T-helper 2 cell treated with Interferon-gamma antibody and Interleukin-4, amounts not matched to agents 100 ng/mL and 5 ng/mL, for 36 hours (primary cell): ENCODE measurements at regions not wholly inside any gene's neighbourhood (a gene's known extent, or its start where the extent isn't known, plus 50 kb on each side); places are given as distances from the start of the nearest gene placed in this dataset.

Experiments used
- intact Hi-C: fragments of 100-400 bp; cut with micrococcal nuclease; formaldehyde crosslinking; loops from one replicate; pipeline ENCODE4 v1.15.1; 2023

DNA sequence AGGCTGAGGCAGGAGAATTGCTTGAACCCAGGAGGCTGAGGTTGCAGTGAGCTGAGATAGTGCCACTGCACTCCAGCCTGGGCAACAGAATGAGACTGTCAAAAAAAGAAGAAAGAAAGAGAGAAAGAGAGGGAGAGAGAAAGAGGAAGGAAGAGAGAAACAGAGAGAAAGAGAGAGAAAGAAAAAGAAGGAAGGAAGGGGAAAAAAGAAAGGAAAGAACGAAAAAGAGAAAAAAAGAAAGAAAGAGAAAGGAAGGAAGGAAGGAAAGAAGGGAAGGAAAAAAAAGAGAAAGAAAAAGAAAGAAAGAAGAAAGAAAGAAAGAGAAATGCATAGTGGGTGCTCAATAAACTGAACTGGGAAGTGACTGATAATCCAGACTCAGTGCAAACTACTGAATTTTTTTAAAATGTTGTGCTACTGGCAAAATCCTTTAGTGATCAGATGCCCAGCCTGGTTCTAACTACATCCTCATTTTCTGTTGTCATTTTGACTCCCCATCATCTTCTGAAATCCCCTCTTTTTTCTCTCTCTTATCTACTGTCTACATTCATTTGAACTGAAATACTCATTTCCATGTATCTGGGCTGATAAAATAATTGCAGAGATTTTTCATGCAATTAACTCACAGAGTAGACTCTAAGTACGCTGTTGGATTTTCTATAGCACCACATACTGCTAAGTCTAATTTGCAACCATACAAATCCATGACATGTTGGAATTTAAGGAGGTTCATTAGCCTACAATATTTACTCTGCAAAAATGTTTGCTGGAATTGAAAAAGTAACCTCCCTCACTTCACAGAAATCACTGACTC, 85.3 kb upstream of the HIVEP1 start:
- intact Hi-C loops, result no loop called here

DNA sequence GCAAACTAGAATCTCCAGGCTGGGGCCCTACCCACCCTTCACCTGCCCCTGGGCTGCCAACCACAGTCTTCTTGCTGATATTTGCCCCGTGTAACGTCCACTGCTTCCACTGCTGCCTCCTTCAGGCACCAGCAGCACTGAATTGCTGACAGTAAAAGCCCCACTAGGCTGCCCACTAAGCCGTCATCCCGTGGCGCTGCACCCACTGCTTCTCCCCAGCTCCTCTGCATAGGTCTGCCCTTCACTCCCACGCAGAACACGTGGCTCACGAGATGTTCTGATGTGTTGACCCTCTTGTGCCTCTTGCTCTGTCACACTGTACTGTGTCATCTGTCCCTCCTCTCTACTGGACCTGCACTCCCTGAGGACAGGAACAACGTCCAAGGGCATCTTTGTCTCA, 86.3 kb upstream of the HIVEP1 start:
- intact Hi-C loops, result no loop called here

DNA sequence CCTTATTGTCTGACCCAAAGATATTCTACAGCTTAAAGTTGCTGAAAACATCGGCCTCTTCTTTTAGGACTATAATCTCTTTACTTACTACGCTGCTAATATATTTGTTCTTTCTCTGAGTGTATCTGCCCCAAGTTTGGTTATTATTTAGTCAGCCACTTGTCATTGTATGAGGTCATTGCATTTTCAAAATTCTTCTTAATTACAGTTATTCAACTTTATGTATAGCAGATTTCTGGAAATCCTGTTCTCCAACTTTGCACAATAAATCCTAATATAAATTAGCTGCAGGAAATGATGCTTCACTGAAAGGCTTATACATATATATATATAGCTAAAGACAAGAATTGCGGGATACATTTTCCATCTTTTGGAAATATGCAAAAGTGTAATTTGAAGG, 88.5 kb upstream of the HIVEP1 start:
- intact Hi-C loops, result no loop called here

DNA sequence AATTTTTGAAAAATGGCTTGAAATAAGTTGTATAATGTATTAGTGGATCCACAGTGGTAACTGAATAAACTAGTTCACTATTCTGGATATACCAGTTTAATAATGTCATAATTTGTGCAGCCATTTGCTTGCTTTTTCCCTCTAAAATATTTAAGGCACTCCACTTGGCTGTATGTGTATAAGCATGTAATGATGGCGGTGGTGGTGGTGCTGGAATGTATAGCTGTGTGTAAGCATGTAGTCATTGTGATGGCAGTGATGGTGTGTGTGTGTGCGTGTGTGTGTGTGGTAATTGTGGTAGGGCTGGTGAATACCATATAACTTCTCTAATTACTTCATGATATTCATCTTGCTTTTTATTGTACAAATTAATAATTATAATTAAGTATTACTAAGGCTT, 89.2 kb upstream of the HIVEP1 start:
- intact Hi-C loops, result no loop called here

DNA sequence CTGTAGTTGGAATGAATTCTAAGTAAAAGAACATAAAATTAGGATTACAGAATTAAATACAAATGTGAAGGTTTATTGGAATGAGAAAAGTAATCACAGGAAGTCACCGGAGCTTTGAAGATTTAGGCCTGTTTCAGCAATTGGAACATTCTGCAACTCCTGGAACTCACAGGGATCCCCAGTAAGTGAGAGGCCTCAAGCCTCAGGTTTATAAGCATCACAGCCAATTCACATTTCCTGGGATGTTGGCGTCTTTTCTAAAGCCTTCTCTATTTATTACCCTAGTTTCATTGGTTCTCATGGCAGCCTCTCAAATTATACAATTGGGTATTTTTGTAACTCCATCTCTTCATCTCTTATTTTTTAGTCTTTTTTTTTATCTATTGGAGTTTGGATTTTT, 90.4 kb upstream of the HIVEP1 start:
- intact Hi-C loops, result no loop called here

DNA sequence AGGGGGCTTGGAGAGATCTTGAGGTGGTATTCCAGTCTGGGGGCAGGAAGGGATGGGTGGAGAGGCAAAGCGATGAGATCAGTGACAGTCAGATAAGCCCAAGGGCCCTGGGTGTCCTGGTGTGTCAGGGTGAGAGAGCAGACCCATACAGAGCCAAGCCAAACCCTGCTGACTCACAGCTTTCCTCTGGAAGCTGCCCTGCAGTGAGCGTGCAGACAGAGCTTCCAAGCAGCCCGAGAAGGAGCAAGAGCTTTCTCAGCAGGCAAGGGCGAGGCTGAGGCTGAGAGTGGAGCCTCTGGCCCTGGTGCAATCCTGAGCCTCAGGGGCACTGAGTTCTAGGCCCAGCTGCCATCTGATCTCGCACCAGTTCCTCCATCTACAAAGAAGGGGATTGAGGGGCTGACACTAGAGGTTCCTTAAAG, 91.1 kb upstream of the HIVEP1 start:
- intact Hi-C loops, result no loop called here

DNA sequence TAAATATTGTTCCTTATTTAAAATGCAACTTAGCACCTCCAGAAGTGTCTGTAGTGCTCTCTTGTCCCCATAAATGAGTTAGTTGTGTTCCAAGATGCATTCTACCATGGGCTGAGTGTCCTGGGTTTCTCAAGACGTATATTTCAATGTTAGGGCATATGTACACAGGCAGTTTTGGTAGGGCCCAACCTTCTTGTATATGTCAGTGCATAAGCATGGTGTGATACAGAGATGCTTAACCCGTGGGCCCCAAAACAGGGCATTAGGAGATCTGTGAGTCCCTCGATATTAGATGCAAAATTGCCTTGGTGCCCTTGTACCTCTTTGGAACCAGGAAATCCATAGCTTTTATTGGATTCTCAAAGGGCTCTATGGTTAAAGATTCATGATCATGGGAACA, 91.5 kb upstream of the HIVEP1 start:
- intact Hi-C loops, result no loop called here

DNA sequence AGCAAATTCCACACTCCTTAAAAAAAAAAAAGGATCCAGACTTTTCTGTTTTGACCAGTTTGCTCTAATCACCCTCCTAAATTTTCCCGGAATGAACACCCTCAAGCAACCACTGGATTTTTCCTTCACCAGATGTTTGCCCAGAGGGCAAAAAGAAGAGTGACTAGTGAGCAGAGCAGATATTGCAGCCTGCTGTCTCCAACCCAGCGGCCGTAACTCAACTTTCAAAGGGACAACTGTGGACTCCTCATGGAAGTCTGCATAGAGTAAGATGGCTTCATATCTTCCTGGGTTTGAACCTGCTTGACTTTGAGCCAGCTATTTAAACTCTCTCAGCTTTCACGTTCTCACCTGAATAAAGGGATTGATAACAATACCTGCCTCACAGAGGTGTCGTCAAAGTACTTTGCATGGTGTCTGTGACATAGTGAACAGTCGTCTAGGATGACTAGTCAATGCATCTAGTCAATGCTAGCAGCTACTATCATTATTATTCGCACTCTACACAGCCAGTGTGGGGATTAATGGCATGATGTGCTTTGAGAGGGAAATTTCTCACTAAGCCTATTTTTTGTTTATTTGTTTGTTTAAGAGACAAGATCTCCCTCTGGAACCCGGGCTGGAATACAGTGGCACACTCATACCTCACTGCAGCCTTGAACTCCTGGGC, 92.2 kb upstream of the HIVEP1 start:
- intact Hi-C loops, result loop anchor here (10.0 kb wide), 1 partner anchor 315 kb away; no protein-coding TSS in a partner anchor

DNA sequence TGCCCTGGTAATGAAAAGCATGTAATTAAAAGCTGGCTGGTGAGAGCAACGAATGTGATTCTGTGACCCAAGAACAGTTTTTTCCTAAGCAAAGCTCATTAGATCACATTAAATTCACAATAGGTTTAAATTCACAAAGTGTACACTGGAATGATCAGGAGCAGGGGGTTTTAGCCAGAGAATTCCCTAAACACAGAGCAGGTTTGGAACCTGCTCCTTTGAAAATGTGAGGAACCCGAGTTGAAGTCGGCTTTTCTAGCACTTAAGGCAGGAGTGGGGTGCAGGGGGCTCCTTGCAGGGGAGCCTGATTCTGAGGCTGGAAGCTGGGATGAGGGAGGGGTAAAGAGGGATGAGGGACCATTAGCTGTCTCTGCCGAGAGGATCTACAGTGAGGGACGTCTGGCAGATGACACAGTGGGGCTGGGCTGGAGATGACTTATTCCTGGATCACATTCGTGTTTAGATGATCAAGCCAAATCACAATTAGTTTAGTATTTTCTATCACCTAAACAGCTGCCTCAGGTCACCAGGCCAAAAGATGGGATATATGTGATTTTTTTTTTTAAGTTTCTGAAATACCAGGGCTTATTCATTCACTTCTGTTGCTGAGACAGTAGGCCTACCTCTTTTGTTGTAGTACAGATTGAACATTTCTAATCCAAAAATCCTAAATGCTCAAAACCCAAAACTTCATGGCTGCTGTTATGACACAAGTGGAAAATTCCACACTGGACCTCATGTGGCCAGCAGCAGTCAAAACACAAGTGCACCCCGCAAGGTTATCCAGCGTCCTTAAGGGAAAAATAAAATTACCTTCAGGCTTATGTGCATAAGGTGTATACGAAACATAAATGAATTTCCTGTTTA, 93.1 kb upstream of the HIVEP1 start:
- intact Hi-C loops, result loop anchor here (10.0 kb wide), 1 partner anchor 316 kb away; no protein-coding TSS in a partner anchor

DNA sequence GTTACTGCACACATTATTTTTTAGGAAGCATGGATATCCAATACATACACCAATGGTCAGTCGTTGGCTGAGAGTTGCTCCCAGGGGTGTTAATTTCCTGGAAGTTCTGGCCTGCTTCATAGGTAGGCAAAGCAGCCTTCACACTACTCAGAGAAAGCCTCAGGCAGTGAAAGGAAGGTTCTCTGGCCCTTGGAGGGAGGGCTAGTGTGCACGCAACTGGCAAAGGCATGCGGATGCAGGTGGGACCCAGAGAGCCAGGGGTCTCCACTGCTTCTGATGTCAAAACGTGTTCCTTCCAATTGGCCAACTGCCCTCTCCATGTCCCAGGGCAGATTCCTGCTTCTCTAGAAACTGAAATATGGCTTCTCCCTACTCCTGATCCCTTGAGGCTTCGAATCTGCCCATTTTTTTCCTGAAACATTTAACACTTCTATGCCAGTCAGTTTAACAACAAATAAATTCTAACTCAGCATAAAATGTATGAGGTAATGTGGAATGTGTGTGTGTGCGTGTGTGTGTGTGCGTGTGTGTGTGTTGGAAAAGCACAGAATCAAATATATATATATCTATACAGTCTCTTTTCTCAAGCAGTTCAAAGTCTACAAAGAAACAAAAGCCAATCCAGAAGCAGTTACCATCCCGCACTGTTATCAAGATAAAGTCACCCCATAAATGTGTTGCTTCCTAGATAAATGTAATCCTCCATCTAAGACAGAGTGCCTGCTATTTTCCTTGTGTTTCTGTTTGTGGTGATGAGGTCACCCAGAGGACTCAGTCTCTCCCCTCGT, 94.0 kb upstream of the HIVEP1 start:
- intact Hi-C loops, result loop anchor here (10.0 kb wide), 1 partner anchor 317 kb away; no protein-coding TSS in a partner anchor

DNA sequence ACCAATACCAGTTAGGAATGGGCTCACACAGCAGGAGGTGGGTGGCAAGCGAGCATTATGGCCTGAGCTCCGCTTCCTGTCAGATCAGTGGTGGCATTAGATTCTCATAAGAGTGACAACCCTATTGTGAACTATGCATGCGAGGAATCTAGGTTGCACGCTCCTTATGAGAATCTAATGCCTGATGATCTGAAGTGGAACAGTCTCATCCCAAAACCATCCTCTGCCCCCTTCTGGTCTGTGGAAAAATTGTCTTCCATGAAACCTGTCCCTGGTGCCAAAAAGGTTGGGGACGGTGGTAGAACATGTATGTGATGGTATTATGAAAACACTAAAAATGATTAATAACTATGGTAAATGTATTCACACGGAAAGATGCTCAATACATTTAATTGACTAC, 99.7 kb upstream of the HIVEP1 start:
- intact Hi-C loops, result loop anchor here (5.0 to 10.0 kb wide), 2 partner anchors 95 to 322 kb away; no protein-coding TSS in a partner anchor

DNA sequence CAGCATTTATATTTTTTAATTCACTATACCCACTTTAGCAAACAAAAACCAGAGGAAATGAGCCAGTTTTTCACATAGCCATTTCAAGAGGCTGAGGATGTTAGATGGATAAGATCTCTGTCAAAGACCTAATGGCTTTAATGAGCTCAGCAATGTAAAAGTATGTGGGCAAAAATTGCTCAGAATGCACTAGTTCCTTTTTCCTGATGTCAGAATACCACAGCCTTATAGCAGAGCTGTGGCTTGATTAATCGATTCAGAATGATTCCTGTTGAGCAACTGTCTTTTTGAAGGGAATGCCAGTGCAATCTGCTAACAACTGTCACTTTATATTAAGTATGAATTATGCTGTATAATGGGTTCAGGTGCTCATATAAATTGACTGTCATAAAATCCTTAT, 100.6 kb upstream of the HIVEP1 start:
- intact Hi-C loops, result loop anchor here (5.0 to 10.0 kb wide), 2 partner anchors 96 to 323 kb away; no protein-coding TSS in a partner anchor

DNA sequence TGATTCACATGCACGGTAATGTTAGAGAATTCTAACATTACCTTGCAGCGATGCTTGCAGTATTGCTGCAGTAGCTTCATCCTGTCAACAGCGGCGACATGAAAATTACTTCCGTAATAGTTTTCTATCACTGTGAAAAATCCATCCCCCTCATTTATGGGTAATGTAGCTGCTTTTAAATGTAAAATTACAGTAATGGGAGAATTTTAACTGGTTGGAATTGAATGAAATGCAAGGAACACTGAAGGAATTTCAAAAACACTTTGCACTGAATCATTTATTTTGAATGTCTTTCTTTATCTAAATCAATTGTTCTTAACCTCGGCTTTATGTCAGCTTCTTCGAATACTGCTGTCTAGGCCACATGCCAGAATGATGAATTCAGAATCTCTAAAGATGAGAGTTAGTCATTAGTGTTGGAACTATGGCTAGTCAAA, 102.4 kb upstream of the HIVEP1 start:
- intact Hi-C loops, result loop anchor here (5.0 to 10.0 kb wide), 3 partner anchors 98 to 325 kb away; no protein-coding TSS in a partner anchor

DNA sequence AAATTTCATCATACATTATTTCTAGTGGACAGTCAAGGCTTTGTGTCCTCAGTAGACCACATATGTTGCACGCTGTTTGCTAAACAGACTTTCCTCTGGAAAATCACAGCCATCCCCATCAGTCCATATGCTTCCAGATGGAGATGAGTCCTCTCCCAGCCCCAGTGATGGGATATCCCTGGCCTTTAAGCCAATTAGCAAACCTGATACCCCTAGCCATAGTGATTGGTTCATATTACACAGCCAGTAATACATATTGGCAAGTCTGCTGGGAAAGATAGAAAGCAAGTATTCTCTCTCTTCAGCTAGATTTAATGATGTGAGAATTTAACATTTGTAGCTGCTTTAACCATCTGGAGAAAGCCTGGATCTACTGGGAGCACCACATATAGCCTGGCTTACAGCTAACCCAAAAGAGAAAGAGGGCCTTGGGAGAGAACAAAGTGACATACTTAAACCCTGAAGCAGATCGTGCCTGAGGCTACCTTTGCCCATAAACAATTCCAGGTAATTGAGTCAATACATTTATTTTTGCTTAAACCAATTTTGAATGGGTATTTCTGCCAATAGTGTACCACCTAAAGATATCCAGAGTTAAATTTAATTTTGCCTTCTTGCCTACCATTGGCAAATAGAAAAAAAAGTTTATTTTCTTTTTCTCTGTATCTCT, 103.5 kb upstream of the HIVEP1 start:
- intact Hi-C loops, result loop anchor here (10.0 kb wide), 1 partner anchor 256 kb away; no protein-coding TSS in a partner anchor

DNA sequence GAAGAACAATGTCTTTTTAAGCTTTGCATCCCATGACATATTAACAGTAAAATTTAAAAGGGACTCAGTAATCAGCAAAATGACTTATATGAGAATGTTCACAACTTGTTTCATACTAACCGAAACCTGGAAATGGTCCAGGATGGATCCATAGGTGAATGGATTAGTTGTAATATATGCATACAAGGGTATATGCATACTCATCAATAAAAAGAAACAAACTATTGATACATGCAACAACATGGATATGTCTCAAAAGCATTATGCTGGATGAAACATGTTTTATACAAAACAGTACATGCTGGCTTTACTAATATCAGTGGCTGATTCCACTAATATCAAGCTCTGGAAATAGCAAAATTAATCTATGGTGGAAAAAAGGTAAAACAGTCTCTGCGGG, 108.5 kb upstream of the HIVEP1 start:
- intact Hi-C loops, result loop anchor here (5.0 to 10.0 kb wide), 2 partner anchors 109 to 261 kb away; partner anchors contain the start of gene HIVEP1

DNA sequence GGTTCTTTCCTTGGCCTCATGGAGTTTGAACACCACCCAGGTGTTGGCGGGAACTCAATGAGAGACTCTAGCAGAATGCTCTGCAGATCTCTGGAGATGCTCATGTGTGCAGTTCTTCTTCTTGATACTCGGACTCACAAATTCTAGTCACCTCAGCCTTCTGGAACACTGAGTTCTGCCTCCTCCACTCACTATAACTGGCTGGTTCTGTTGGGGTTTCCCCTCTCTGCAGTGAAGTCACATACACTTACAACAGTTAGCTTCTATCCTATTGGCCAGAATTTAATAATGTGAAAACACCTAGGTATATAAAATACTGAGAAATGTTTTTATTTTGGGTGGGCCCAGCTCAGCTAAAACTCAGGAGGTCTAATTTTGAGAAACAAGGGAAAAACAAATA, 109.6 kb upstream of the HIVEP1 start:
- intact Hi-C loops, result loop anchor here (5.0 to 10.0 kb wide), 2 partner anchors 110 to 262 kb away; partner anchors contain the start of gene HIVEP1

DNA sequence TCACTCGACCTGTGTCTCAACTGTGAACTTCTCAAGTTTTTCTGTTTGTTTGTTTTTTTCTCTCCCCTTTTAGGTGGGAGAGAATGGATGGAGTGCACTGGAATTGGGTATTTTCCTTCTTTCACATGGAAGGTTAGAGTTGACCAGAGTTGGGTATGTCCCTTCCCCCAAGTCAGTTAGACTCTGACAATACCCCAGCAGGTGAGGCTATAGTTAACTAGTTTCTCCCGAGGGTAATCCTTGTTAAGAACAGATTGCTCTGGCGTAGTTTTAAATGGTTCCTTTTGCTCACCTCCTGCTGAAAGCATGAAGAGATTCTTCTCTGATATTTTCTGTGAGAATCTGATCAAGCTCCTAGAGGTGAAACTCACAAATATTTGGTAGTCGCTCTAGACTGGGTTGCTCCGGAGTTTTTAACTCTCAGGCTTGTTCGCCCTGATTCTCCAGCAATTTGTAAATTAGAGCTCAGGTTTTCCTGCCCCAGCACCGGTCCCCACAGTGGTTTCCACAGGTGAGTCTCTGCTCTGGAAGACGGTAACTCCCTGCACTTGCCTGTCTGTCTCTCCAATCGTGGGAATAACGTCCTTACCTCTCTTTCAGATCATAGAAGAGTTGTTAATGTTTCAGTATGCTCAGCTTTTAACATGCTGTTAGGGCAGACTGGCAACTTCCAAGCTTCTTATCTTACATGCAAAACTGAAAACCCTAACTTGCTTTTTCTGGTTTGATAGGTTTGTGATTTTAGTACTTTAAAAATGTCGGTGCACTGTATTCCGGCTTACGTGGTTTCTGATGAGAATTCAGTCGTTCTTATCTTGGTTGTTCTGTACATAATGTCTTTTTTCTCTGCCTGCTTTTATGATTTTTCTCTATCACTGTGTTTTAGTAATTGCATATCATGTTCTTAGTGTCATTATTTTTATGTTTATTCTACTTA, 111.2 kb upstream of the HIVEP1 start:
- intact Hi-C loops, result loop anchor here (5.0 to 10.0 kb wide), 2 partner anchors 111 to 264 kb away; partner anchors contain the start of gene HIVEP1

DNA sequence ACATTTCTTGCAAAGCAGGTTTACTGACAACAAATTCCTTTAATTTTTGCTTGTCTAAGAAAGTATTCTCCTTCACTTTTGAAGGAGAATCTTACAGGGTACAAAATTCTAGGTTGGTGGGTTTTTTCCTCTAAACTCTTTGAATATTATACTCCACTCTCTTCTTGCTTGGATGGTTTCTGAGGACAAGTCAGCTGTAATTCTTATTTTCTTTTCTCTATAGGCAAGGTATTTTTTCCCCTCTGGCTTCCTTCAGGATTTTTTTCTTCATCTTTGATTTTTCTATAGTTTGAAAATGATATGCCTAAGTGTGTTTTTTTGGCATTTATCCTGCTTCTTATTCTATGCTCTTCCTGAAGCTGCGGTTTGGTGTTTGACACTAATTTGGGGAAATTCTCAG, 112.5 kb upstream of the HIVEP1 start:
- intact Hi-C loops, result loop anchor here (5.0 to 10.0 kb wide), 2 partner anchors 113 to 265 kb away; partner anchors contain the start of gene HIVEP1
